RWPE2 (cell line): ENCODE measurements at regions not wholly inside any gene's neighbourhood (a gene's known extent, or its start where the extent isn't known, plus 50 kb on each side); places are given as distances from the start of the nearest gene placed in this dataset.

Experiments
- ATAC-seq: fragments of 200-7000 bp; cut with Tn5 transposase; 3 replicates; pipeline ENCODE4 v1.9.1; 2021; ENCODE audit warnings: low read depth
- DNase-seq: peaks from one replicate; pipeline ENCODE4 v3.0.0-alpha.2; 2020; ENCODE audit warnings: low spot score
- H3K27ac ChIP-seq: fragments of 450-650 bp; 2 replicates; pipeline ENCODE4 v1.5.1; 2017; ENCODE audit warnings: mild to moderate bottlenecking; ENCODE audit not compliant: poor library complexity, severe bottlenecking
- H3K27me3 ChIP-seq: fragments of 250-450 bp; sonication (Bioruptor Pico); 2 replicates; pipeline ENCODE4 v1.5.1; 2021; ENCODE audit warnings: mild to moderate bottlenecking, moderate library complexity; ENCODE audit not compliant: insufficient read depth, poor library complexity, severe bottlenecking
- H3K36me3 ChIP-seq: fragments of 250-450 bp; sonication (Bioruptor Pico); 2 replicates; pipeline ENCODE4 v1.5.1; 2020; ENCODE audit warnings: low read depth, mild to moderate bottlenecking, moderate library complexity
- H3K4me1 ChIP-seq: fragments of 250-450 bp; sonication (Bioruptor Pico); 2 replicates; pipeline ENCODE4 v1.5.1; 2021; ENCODE audit warnings: mild to moderate bottlenecking, moderate library complexity; ENCODE audit not compliant: insufficient read depth, poor library complexity, severe bottlenecking
- H3K4me3 ChIP-seq: fragments of 250-450 bp; sonication (Bioruptor Pico); 2 replicates; pipeline ENCODE4 v1.5.1; 2021; ENCODE audit warnings: mild to moderate bottlenecking, moderate library complexity; ENCODE audit not compliant: severe bottlenecking
- H3K9me3 ChIP-seq: fragments of 250-450 bp; sonication (Bioruptor Pico); 2 replicates; pipeline ENCODE4 v1.5.1; 2021; ENCODE audit warnings: mild to moderate bottlenecking, moderate library complexity; ENCODE audit not compliant: severe bottlenecking
- CTCF ChIP-seq: fragments of 450-650 bp; IDR thresholded peaks from one replicate; pipeline ENCODE4 v1.5.1; 2017; ENCODE audit warnings: mild to moderate bottlenecking, moderate library complexity; ENCODE audit not compliant: poor library complexity, severe bottlenecking

- Histone ChIP-seq H3K4me1 (no peaks in the 10 kb centered on the region), H3K9me3 (no peaks in the 10 kb centered on the region), H3K27ac (no peak overlapping the region), H3K4me3 (no peak overlapping the region), H3K27me3 (no peaks in the 10 kb centered on the region), H3K36me3 (no peaks in the 10 kb centered on the region)
- TF ChIP-seq CTCF: no peak
- ATAC-seq (no peak), DNase-seq (no peak)
Observed at GRCh38 chr3:6250167-6250566, 610.7 kb upstream of the GRM7 start.

- H3K4me1 ChIP-seq: no peaks in the 10 kb centered on the region
- H3K27me3 ChIP-seq: no peaks in the 10 kb centered on the region
- ATAC-seq (no peak), DNase-seq (no peak)
- H3K36me3 ChIP-seq: no peaks in the 10 kb centered on the region
- TF ChIP-seq CTCF: no peak
- no peak overlapping the region for H3K27ac ChIP-seq
- H3K4me3 ChIP-seq: no peak overlapping the region
- no peaks in the 10 kb centered on the region for H3K9me3 ChIP-seq
Observed at GRCh38 chr3:6251612-6252400, 609.1 kb upstream of the GRM7 start.

- H3K27me3 ChIP-seq: no peaks in the 10 kb centered on the region
- H3K9me3 ChIP-seq: no peaks in the 10 kb centered on the region
- no peak for TF ChIP-seq CTCF
- H3K4me3 ChIP-seq: no peak overlapping the region
- ATAC-seq: no peak
- H3K36me3 ChIP-seq: no peaks in the 10 kb centered on the region
- no peaks in the 10 kb centered on the region for H3K4me1 ChIP-seq
- no peak overlapping the region for H3K27ac ChIP-seq
- no peak for DNase-seq
Observed at GRCh38 chr3:6254490-6254889, 606.4 kb upstream of the GRM7 start.

- ATAC-seq (no peak), DNase-seq (no peak)
- Histone ChIP-seq H3K4me1 (no peaks in the 10 kb centered on the region), H3K27ac (no peak overlapping the region), H3K27me3 (no peaks in the 10 kb centered on the region), H3K4me3 (no peak overlapping the region), H3K9me3 (no peaks in the 10 kb centered on the region), H3K36me3 (no peaks in the 10 kb centered on the region)
- no peak for TF ChIP-seq CTCF
Observed at GRCh38 chr3:6255229-6255628, 605.7 kb upstream of the GRM7 start.

GRCh38 chr3:6260551-6261191 lies 600.2 kb upstream of the GRM7 start:
- Histone ChIP-seq H3K9me3 (no peaks in the 10 kb centered on the region), H3K4me3 (no peak overlapping the region), H3K36me3 (no peaks in the 10 kb centered on the region), H3K4me1 (no peaks in the 10 kb centered on the region), H3K27me3 (no peaks in the 10 kb centered on the region), H3K27ac (no peak overlapping the region)
- ATAC-seq: no peak
- DNase-seq: no peak
- TF ChIP-seq CTCF: no peak
